Hepatocyte (in vitro differentiated cells): ENCODE measurements at regions not wholly inside any gene's neighbourhood (a gene's known extent, or its start where the extent isn't known, plus 50 kb on each side); places are given as distances from the start of the nearest gene placed in this dataset.

Experiments
- DNase-seq: peaks from one replicate; pipeline ENCODE4 v3.0.0-alpha.2; 2016; ENCODE audit warnings: low spot score
- H2AFZ ChIP-seq: fragments of 200-600 bp; sonication (generic); 2 replicates; pipeline ENCODE4 v1.6.0; 2016; ENCODE audit warnings: antibody characterized with exemption, mild to moderate bottlenecking
- H3K27ac ChIP-seq: fragments of 200-600 bp; sonication (generic); 2 replicates; pipeline ENCODE4 v1.5.1; 2016; ENCODE audit warnings: mild to moderate bottlenecking
- H3K27me3 ChIP-seq: fragments of 200-600 bp; sonication (generic); 2 replicates; pipeline ENCODE4 v1.6.1; 2016
- H3K36me3 ChIP-seq: fragments of 200-600 bp; sonication (generic); replicated peaks from 2 replicates; pipeline ENCODE4 v1.5.1; 2016; ENCODE audit warnings: low read depth; ENCODE audit not compliant: insufficient read depth
- H3K4me1 ChIP-seq: fragments of 200-600 bp; sonication (generic); 2 replicates; pipeline ENCODE4 v1.5.1; 2016; ENCODE audit warnings: mild to moderate bottlenecking, moderate library complexity; ENCODE audit not compliant: insufficient read depth
- H3K4me2 ChIP-seq: fragments of 200-600 bp; sonication (generic); 2 replicates; pipeline ENCODE4 v1.6.0; 2016
- H3K4me3 ChIP-seq: fragments of 200-600 bp; sonication (generic); 2 replicates; pipeline ENCODE4 v1.5.1; 2016; ENCODE audit warnings: mild to moderate bottlenecking
- H3K79me2 ChIP-seq: fragments of 200-600 bp; sonication (generic); 2 replicates; pipeline ENCODE4 v1.6.0; 2017; ENCODE audit warnings: mild to moderate bottlenecking
- H3K9me2 ChIP-seq: fragments of 200-600 bp; sonication (generic); replicated peaks from 2 replicates; pipeline ENCODE4 v1.6.0; 2017; ENCODE audit warnings: mild to moderate bottlenecking; ENCODE audit not compliant: insufficient read depth
- H3K9me3 ChIP-seq: fragments of 200-600 bp; sonication (generic); 2 replicates; pipeline ENCODE4 v1.5.1; 2016; ENCODE audit warnings: low read depth, mild to moderate bottlenecking
- H4K20me1 ChIP-seq: fragments of 200-600 bp; sonication (generic); 2 replicates; pipeline ENCODE4 v1.6.0; 2016; ENCODE audit warnings: mild to moderate bottlenecking; ENCODE audit not compliant: insufficient read depth, poor library complexity, severe bottlenecking
- EZH2 ChIP-seq: fragments of 200-600 bp; sonication (generic); IDR thresholded peaks from 2 replicates; pipeline ENCODE4 v1.6.1; 2016; ENCODE audit warnings: antibody characterized with exemption, mild to moderate bottlenecking, borderline replicate concordance
- EZH2phosphoT487 ChIP-seq: fragments of 200-600 bp; sonication (generic); IDR thresholded peaks from one replicate; pipeline ENCODE4 v1.6.1; 2018; ENCODE audit warnings: antibody characterized with exemption, mild to moderate bottlenecking, low read depth, moderate library complexity; ENCODE audit not compliant: unreplicated experiment, severe bottlenecking
- WGBS: methylation state at CpG from one replicate; pipeline ENCODE4 v1.1.6; 2016; ENCODE audit warnings: low lambda C conversion rate; ENCODE audit errors: missing lambda C conversion rate; 5-methylcytosine and 5-hydroxymethylcytosine counted together
- TF ChIP-seq, protein P1 (sequence below): fragments of 200-600 bp; sonication (generic); IDR thresholded peaks from 2 replicates; pipeline ENCODE4 v1.5.1; 2016; ENCODE audit warnings: antibody characterized with exemption, mild to moderate bottlenecking; ENCODE audit not compliant: poor library complexity

DNA sequence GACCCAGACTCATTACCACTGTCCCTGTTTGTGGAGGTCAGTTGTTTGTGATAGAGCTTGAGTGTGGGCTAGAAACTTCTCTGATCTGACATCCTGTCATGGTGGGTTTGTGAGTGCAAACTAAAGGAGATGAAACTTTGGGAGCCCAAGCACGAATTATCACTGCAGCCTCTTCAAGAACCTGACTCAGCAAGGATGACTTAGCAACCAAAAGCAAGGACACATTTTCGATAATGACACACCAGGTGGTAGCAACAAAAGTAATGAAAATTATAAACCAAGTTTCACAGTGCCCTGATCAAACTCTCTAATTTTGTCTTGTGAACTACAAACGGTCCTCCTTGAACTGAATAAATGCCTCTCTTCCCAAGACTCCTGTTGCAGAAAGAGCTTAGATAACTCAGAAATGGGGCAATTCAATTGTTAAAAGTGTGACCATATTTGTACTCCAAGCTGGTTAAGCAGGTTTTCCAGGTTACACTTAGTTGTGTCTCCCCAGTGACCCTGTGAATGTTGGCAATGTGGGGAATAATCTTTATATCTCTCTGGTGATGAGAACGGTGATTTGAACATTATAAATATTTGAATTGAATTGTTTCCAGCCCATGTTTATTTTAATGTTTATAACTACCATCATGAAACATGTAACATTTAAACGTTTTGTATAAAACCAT lies 52.6 kb upstream of the ATP8A1 start:
- Histone ChIP-seq H3K4me3 (no peak overlapping the region), H3K4me1 (peaks cover 4% of the 10 kb centered on the region), H3K4me2 (no peak overlapping the region), H3K27ac (no peak overlapping the region), H2AFZ (no peak overlapping the region), H3K79me2 (no peaks in the 10 kb centered on the region), H3K9me2 (no peaks in the 10 kb centered on the region), H3K27me3 (no peaks in the 10 kb centered on the region), H3K9me3 (no peaks in the 10 kb centered on the region), H3K36me3 (no peaks in the 10 kb centered on the region), H4K20me1 (no peaks in the 10 kb centered on the region)
- TF ChIP-seq, protein P1, sequence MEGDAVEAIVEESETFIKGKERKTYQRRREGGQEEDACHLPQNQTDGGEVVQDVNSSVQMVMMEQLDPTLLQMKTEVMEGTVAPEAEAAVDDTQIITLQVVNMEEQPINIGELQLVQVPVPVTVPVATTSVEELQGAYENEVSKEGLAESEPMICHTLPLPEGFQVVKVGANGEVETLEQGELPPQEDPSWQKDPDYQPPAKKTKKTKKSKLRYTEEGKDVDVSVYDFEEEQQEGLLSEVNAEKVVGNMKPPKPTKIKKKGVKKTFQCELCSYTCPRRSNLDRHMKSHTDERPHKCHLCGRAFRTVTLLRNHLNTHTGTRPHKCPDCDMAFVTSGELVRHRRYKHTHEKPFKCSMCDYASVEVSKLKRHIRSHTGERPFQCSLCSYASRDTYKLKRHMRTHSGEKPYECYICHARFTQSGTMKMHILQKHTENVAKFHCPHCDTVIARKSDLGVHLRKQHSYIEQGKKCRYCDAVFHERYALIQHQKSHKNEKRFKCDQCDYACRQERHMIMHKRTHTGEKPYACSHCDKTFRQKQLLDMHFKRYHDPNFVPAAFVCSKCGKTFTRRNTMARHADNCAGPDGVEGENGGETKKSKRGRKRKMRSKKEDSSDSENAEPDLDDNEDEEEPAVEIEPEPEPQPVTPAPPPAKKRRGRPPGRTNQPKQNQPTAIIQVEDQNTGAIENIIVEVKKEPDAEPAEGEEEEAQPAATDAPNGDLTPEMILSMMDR, result no peak
- TF ChIP-seq EZH2phosphoT487 (no peak), EZH2 (no peak)
- 55% methylated on average over 5 of the region's 5 CpGs for WGBS
- DNase-seq, result peak; percentile 10

GRCh38 chr4:42708625-42709024 lies 51.7 kb upstream of the ATP8A1 start:
- H3K27me3 ChIP-seq, result no peaks in the 10 kb centered on the region
- no peak overlapping the region for H3K4me2 ChIP-seq
- no peak overlapping the region for H3K27ac ChIP-seq
- H4K20me1 ChIP-seq, result no peaks in the 10 kb centered on the region
- DNase-seq, result no peak
- no peaks in the 10 kb centered on the region for H3K9me2 ChIP-seq
- WGBS, result 72% methylated on average over 1 of the region's 1 CpG
- TF ChIP-seq, protein P1, result no peak
- TF ChIP-seq EZH2 (no peak), EZH2phosphoT487 (no peak)
- no peaks in the 10 kb centered on the region for H3K9me3 ChIP-seq
- no peak overlapping the region for H3K4me3 ChIP-seq
- H3K4me1 ChIP-seq, result peaks cover 4% of the 10 kb centered on the region
- no peaks in the 10 kb centered on the region for H3K36me3 ChIP-seq
- no peak overlapping the region for H2AFZ ChIP-seq
- H3K79me2 ChIP-seq, result no peaks in the 10 kb centered on the region
